ENCODE measurements at regions not wholly inside any gene's neighbourhood (a gene's known extent, or its start where the extent isn't known, plus 50 kb on each side); places are given as distances from the start of the nearest gene placed in this dataset.

- TF ChIP-seq ISL1 (CRISPR knock-in tag; IDR thresholded peaks at IDR 0.05): no peak
- ATAC-seq: no peak
Observed at GRCh38 chr15:57883701-57884100, 177.2 kb downstream of the POLR2M start.

GRCh38 chr15:57884936-57885335 lies 178.4 kb downstream of the POLR2M start:
- no peak for ATAC-seq

GRCh38 chr15:57885435-57885834 lies 178.9 kb downstream of the POLR2M start:
- TF ChIP-seq SNAI2 (CRISPR knock-in tag; IDR thresholded peaks at IDR 0.05): no peak
- no peak for TF ChIP-seq PPARA (CRISPR knock-in tag; IDR thresholded peaks at IDR 0.05; ENCODE audit: borderline replicate concordance)
- no peak for TF ChIP-seq RARB (CRISPR knock-in tag; IDR thresholded peaks at IDR 0.05)
- TF ChIP-seq ZNF8 (CRISPR knock-in tag; IDR thresholded peaks at IDR 0.05): no peak
- no peak for TF ChIP-seq TOX (CRISPR knock-in tag; IDR thresholded peaks at IDR 0.05; ENCODE audit: borderline replicate concordance)
- no peak for TF ChIP-seq BACH2 (CRISPR knock-in tag; IDR thresholded peaks at IDR 0.05; ENCODE audit: borderline replicate concordance)
- TF ChIP-seq ESRRG (CRISPR knock-in tag; IDR thresholded peaks at IDR 0.05): no peak
- TF ChIP-seq TCF4 (CRISPR knock-in tag; IDR thresholded peaks at IDR 0.05; ENCODE audit: borderline replicate concordance): no peak
- TF ChIP-seq CREB5 (CRISPR knock-in tag; IDR thresholded peaks at IDR 0.05; ENCODE audit: low read depth): no peak
- no peak for TF ChIP-seq CSDC2 (CRISPR knock-in tag; IDR thresholded peaks at IDR 0.05)
- TF ChIP-seq POU6F1 (CRISPR knock-in tag; IDR thresholded peaks at IDR 0.05; ENCODE audit: borderline replicate concordance, low read depth): no peak
- TF ChIP-seq ZNF565 (CRISPR knock-in tag; conservative IDR thresholded peaks at IDR 0.05; ENCODE audit: low read depth): no peak
- TF ChIP-seq ZNF70 (CRISPR knock-in tag; IDR thresholded peaks at IDR 0.05): no peak
- no peak for TF ChIP-seq ZC3H10 (CRISPR knock-in tag; IDR thresholded peaks at IDR 0.05)
- TF ChIP-seq ZFP3 (CRISPR knock-in tag; IDR thresholded peaks at IDR 0.05): no peak
- no peak for ATAC-seq

More at GRCh38 chr15:57884936-57885335, 178.4 kb downstream of the POLR2M start:
- TF ChIP-seq ISL1 (CRISPR knock-in tag; IDR thresholded peaks at IDR 0.05) (no peak), CSRNP3 (CRISPR knock-in tag; IDR thresholded peaks at IDR 0.05) (no peak)

GRCh38 chr15:57887825-57888224 lies 177.7 kb downstream of the ALDH1A2 start:
- no peak for ATAC-seq
- no peak for TF ChIP-seq ZFP30 (CRISPR knock-in tag; IDR thresholded peaks at IDR 0.05)
- TF ChIP-seq CSRNP3 (CRISPR knock-in tag; IDR thresholded peaks at IDR 0.05): no peak
- TF ChIP-seq ISL1 (CRISPR knock-in tag; IDR thresholded peaks at IDR 0.05): no peak
- no peak for TF ChIP-seq BACH2 (CRISPR knock-in tag; IDR thresholded peaks at IDR 0.05; ENCODE audit: borderline replicate concordance)
- no peak for TF ChIP-seq PATZ1 (CRISPR knock-in tag; IDR thresholded peaks at IDR 0.05; ENCODE audit: borderline replicate concordance)
- TF ChIP-seq ZC3H10 (CRISPR knock-in tag; IDR thresholded peaks at IDR 0.05): no peak
- TF ChIP-seq POU6F1 (CRISPR knock-in tag; IDR thresholded peaks at IDR 0.05; ENCODE audit: borderline replicate concordance, low read depth): no peak
- no peak for TF ChIP-seq TSHZ2 (CRISPR knock-in tag; IDR thresholded peaks at IDR 0.05)
- no peak for TF ChIP-seq ZNF8 (CRISPR knock-in tag; IDR thresholded peaks at IDR 0.05)
- no peak for TF ChIP-seq GLIS3 (CRISPR knock-in tag; IDR thresholded peaks at IDR 0.05)
- no peak for TF ChIP-seq RARB (CRISPR knock-in tag; IDR thresholded peaks at IDR 0.05)
- TF ChIP-seq CREB5 (CRISPR knock-in tag; IDR thresholded peaks at IDR 0.05; ENCODE audit: low read depth): no peak
- no peak for TF ChIP-seq OSR1 (CRISPR knock-in tag; IDR thresholded peaks at IDR 0.05)
- no peak for TF ChIP-seq CSDC2 (CRISPR knock-in tag; IDR thresholded peaks at IDR 0.05)
- TF ChIP-seq ZFP3 (CRISPR knock-in tag; IDR thresholded peaks at IDR 0.05): no peak
- TF ChIP-seq ARNTL (CRISPR knock-in tag; IDR thresholded peaks at IDR 0.05; ENCODE audit: borderline replicate concordance, low read depth): no peak
